GM12874 (cell line): ENCODE measurements at regions not wholly inside any gene's neighbourhood (a gene's known extent, or its start where the extent isn't known, plus 50 kb on each side); places are given as distances from the start of the nearest gene placed in this dataset.

Experiments
- CTCF ChIP-seq: IDR thresholded peaks from 2 replicates; pipeline ENCODE4 v1.5.1; 2011; ENCODE audit warnings: low read depth, mild to moderate bottlenecking, control low read depth, low read length, moderate library complexity; ENCODE audit not compliant: insufficient read depth

GRCh38 chr15:95737060-95737459, 593.4 kb upstream of the NR2F2 start:
- TF ChIP-seq CTCF: no peak

- no peak for TF ChIP-seq CTCF
Measured at GRCh38 chr15:95739131-95739530, 591.4 kb upstream of the NR2F2 start.

GRCh38 chr15:95741830-95742229, 588.7 kb upstream of the NR2F2 start:
- no peak for TF ChIP-seq CTCF

GRCh38 chr15:95742256-95742655, 588.2 kb upstream of the NR2F2 start:
- no peak for TF ChIP-seq CTCF

- TF ChIP-seq CTCF: no peak
Measured at GRCh38 chr15:95742836-95743235, 587.7 kb upstream of the NR2F2 start.

- no peak for TF ChIP-seq CTCF
Measured at GRCh38 chr15:95757171-95757570, 573.3 kb upstream of the NR2F2 start.

- TF ChIP-seq CTCF: no peak
Measured at GRCh38 chr15:95758451-95758850, 572.0 kb upstream of the NR2F2 start.

- TF ChIP-seq CTCF: no peak
Measured at GRCh38 chr15:95758851-95759250, 571.6 kb upstream of the NR2F2 start.
